HUES6 (cell line): ENCODE measurements at regions not wholly inside any gene's neighbourhood (a gene's known extent, or its start where the extent isn't known, plus 50 kb on each side); places are given as distances from the start of the nearest gene placed in this dataset.
"Not testable (repeated sequence)": the region's sequence is repeated elsewhere in the genome, so short reads cannot be mapped to it uniquely, and the experiment has no call there.

Source experiments
- H3K27ac ChIP-seq: 2 replicates; pipeline ENCODE4 v1.7.0; 2013; ENCODE audit warnings: low read depth, mild to moderate bottlenecking, low read length, inconsistent platforms
- H3K27me3 ChIP-seq: 2 replicates; pipeline ENCODE4 v1.6.1; 2013; ENCODE audit warnings: low read length; ENCODE audit not compliant: control insufficient read depth, insufficient read depth
- H3K36me3 ChIP-seq: 2 replicates; pipeline ENCODE4 v1.6.1; 2013; ENCODE audit warnings: low read length; ENCODE audit not compliant: control insufficient read depth, insufficient read depth
- H3K4me1 ChIP-seq: 2 replicates; pipeline ENCODE4 v1.6.1; 2013; ENCODE audit warnings: low read length; ENCODE audit not compliant: control insufficient read depth, insufficient read depth
- H3K4me3 ChIP-seq: 2 replicates; pipeline ENCODE4 v1.5.1; 2013; ENCODE audit warnings: low read depth, low read length
- H3K9ac ChIP-seq: one replicate; pipeline ENCODE4 v1.6.1; 2013; ENCODE audit warnings: mild to moderate bottlenecking, low read length
- H3K9me3 ChIP-seq: 2 replicates; pipeline ENCODE4 v1.6.1; 2013; ENCODE audit warnings: low read depth, low read length; ENCODE audit not compliant: control insufficient read depth, insufficient read depth

- H3K27ac ChIP-seq: no peak overlapping the region
- no peak overlapping the region for H3K4me3 ChIP-seq
- no peaks in the 10 kb centered on the region for H3K36me3 ChIP-seq
- H3K9me3 ChIP-seq: no peaks in the 10 kb centered on the region
- no peaks in the 10 kb centered on the region for H3K27me3 ChIP-seq
- H3K9ac ChIP-seq: no peak overlapping the region
- no peaks in the 10 kb centered on the region for H3K4me1 ChIP-seq
Observed at GRCh38 chr13:73657821-73658540, 476.2 kb downstream of the KLF12 start.

- no peaks in the 10 kb centered on the region for H3K27me3 ChIP-seq
- no peak overlapping the region for H3K9ac ChIP-seq
- no peaks in the 10 kb centered on the region for H3K36me3 ChIP-seq
- H3K9me3 ChIP-seq: no peaks in the 10 kb centered on the region
- H3K4me3 ChIP-seq: no peak overlapping the region
- no peaks in the 10 kb centered on the region for H3K4me1 ChIP-seq
- H3K27ac ChIP-seq: no peak overlapping the region
Observed at GRCh38 chr13:73656863-73657262, 477.3 kb downstream of the KLF12 start.

DNA sequence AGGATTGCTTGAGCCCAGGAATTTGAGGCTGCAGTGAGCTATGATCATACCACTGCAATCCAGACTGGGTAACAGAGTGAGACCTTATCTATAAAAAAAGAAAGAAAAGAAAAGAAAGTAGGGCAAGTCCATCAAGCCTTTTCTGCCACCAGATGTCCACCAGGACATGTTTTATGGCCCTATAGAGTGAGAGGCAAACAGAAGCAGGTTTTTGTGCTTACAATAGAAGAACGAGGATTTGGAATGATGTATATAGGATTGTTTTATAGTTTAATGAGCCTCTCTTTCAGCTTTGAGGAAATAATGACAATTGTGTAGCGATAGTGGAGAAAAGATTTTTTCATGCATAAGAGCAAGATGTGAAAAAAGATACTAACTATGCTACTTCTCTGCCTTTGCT, 480.5 kb downstream of the KLF12 start:
- H3K36me3 ChIP-seq: no peaks in the 10 kb centered on the region
- no peak overlapping the region for H3K9ac ChIP-seq
- H3K9me3 ChIP-seq: no peaks in the 10 kb centered on the region
- H3K4me3 ChIP-seq: no peak overlapping the region
- H3K27ac ChIP-seq: no peak overlapping the region
- no peaks in the 10 kb centered on the region for H3K4me1 ChIP-seq
- H3K27me3 ChIP-seq: no peaks in the 10 kb centered on the region

- Histone ChIP-seq H3K9ac (no peak overlapping the region), H3K4me3 (no peak overlapping the region), H3K4me1 (no peaks in the 10 kb centered on the region), H3K27me3 (no peaks in the 10 kb centered on the region), H3K36me3 (no peaks in the 10 kb centered on the region), H3K9me3 (peaks cover 5% of the 10 kb centered on the region; the same call in 1 of the 2 replicates), H3K27ac (no peak overlapping the region)
Observed at GRCh38 chr13:73647417-73647816, 486.8 kb downstream of the KLF12 start.

GRCh38 chr13:73640476-73641179, 493.6 kb downstream of the KLF12 start:
- not testable (repeated sequence) for H3K27ac ChIP-seq, H3K27me3 ChIP-seq, H3K9me3 ChIP-seq, H3K4me1 ChIP-seq, H3K36me3 ChIP-seq, H3K9ac ChIP-seq, H3K4me3 ChIP-seq

- H3K4me1 ChIP-seq: peaks cover 17% of the 10 kb centered on the region
- no peak overlapping the region for H3K9ac ChIP-seq
- no peak overlapping the region for H3K4me3 ChIP-seq
- H3K9me3 ChIP-seq: peaks cover under 1% of the 10 kb centered on the region; the same call in 1 of the 2 replicates
- H3K27me3 ChIP-seq: no peaks in the 10 kb centered on the region
- H3K36me3 ChIP-seq: no peaks in the 10 kb centered on the region
- no peak overlapping the region for H3K27ac ChIP-seq
Observed at GRCh38 chr13:73635166-73635787, 498.9 kb downstream of the KLF12 start.

DNA sequence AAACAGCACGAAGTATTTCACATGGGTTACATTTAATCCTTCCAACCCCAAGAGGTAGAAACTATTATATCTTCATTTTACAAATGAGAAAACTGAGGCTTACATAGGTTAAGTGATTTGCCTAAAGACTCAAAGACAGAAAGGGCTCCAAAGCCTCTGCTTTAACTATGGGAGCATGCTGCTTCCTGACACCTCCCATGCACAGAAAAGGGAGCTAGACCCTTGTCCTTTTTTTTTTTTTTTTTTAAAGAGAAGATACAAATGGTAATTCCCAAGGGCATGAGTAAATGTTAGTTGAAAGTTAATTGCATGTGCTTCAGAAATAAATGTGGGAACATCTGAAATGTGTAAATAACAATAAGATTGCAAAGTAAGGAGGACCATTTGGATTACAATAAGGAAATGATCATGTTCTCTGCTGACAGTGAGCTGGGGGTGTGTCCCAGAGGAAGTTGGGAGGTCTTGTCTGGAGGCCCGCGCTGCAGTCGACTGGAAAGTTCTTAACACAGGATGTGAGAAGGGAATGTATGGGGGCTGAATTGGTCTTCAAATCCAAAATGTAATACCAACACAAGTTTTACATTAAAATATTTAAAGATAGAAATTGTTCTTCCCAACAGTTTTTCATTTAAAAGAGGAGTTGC, 500.3 kb downstream of the KLF12 start:
- no peaks in the 10 kb centered on the region for H3K36me3 ChIP-seq
- H3K4me1 ChIP-seq: peaks cover 17% of the 10 kb centered on the region
- H3K27ac ChIP-seq: no peak overlapping the region
- H3K4me3 ChIP-seq: no peak overlapping the region
- no peaks in the 10 kb centered on the region for H3K9me3 ChIP-seq
- H3K27me3 ChIP-seq: no peaks in the 10 kb centered on the region
- no peak overlapping the region for H3K9ac ChIP-seq

DNA sequence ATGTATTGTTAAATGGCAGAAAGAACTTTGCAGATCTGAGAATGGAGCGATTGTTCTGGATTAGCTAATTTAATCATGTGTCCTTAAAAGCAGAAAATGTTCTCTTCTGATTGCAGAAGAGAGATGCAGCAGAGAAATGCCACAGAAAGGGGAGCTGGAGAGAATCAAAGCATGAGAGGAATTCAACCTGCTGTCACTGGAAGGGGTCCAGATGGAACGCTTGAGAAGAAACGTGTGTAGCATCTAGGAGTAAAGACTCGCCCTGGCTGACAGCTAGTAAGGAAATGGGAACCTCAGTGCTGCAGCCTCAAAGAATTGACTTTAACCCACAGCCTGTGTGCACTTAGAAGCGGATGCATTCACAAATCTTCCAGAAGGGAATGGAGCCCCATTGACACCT, 502.8 kb downstream of the KLF12 start:
- Histone ChIP-seq H3K36me3 (no peaks in the 10 kb centered on the region), H3K27ac (no peak overlapping the region), H3K9me3 (no peaks in the 10 kb centered on the region), H3K4me1 (peaks cover 17% of the 10 kb centered on the region), H3K9ac (no peak overlapping the region), H3K27me3 (no peaks in the 10 kb centered on the region), H3K4me3 (no peak overlapping the region)

DNA sequence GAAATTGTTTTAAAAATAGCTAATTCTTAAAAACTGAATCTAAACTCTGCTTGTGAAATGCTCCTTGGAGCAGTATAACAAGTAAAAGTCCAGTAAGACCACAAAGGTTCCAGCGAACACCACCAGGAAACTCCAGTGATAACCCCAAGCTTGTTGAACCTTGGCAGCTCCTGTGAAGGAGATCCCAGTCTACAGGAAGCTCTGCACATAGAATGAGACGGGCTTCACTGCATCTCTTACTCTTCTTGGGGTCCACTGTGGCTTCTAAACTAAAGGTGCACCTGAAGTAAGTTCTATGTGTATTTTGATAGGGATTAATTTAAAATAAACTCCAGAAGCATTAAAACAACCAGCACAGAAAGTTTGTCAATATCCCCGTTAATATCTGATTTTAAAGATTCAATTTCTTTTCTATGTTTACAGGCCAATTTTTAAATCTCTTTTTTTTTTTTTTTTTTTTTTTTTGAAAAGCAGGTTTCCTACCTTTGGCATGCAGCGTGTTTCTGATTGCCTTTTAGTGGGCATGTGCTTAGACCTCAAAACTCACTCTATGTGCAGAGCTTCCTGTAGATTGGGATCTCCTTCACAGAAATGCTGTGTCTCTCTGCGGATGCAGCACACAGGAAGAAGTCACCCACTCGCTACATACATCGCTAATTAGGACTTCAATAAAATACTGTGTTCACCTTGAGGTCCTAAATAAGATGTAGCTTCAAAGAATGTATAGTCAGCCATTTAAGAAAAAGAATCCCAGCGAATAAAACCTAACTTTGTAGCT, 508.5 kb downstream of the KLF12 start:
- Histone ChIP-seq H3K9ac (no peak overlapping the region), H3K27ac (no peak overlapping the region), H3K27me3 (no peaks in the 10 kb centered on the region), H3K4me1 (no peaks in the 10 kb centered on the region), H3K9me3 (no peaks in the 10 kb centered on the region), H3K36me3 (no peaks in the 10 kb centered on the region), H3K4me3 (no peak overlapping the region)

GRCh38 chr13:73623281-73623680, 510.9 kb downstream of the KLF12 start:
- no peaks in the 10 kb centered on the region for H3K36me3 ChIP-seq
- H3K9ac ChIP-seq: no peak overlapping the region
- no peak overlapping the region for H3K4me3 ChIP-seq
- H3K4me1 ChIP-seq: peaks cover 7% of the 10 kb centered on the region
- no peak overlapping the region for H3K27ac ChIP-seq
- H3K27me3 ChIP-seq: no peaks in the 10 kb centered on the region
- no peaks in the 10 kb centered on the region for H3K9me3 ChIP-seq
